HepG2 (cell line): ENCODE measurements at regions not wholly inside any gene's neighbourhood (a gene's known extent, or its start where the extent isn't known, plus 50 kb on each side); places are given as distances from the start of the nearest gene placed in this dataset.

Source experiments
- ADNP ChIP-seq: sonication (generic); formaldehyde crosslinking; IDR thresholded peaks from 2 replicates; pipeline ENCODE4 v1.4.0; 2020; ENCODE audit warnings: missing genetic modification reagents
- BCL6 ChIP-seq: IDR thresholded peaks from 2 replicates; pipeline ENCODE4 v1.6.1; 2016; ENCODE audit warnings: missing genetic modification reagents, missing compliant biosample characterization
- CREB1 ChIP-seq, 2 experiments: fragments of 450-650 bp in 1 of 2; IDR thresholded peaks; 2 replicates each; pipeline ENCODE4 v1.6.1; 2016 to 2017; ENCODE audit warnings: control low read depth in 1 of 2, mild to moderate bottlenecking in 1 of 2, missing compliant biosample characterization in 1 of 2, missing genetic modification characterization in 1 of 2
- DDIT3 ChIP-seq: sonication (generic); formaldehyde crosslinking; IDR thresholded peaks from 2 replicates; pipeline ENCODE4 v1.4.0; 2020; ENCODE audit warnings: mild to moderate bottlenecking, missing genetic modification reagents
- DPF2 ChIP-seq: sonication (generic); formaldehyde crosslinking; IDR thresholded peaks from 2 replicates; pipeline ENCODE4 v1.4.0; 2020; ENCODE audit warnings: mild to moderate bottlenecking, low read depth, missing genetic modification reagents, borderline replicate concordance
- DZIP1 ChIP-seq: sonication (generic); formaldehyde crosslinking; IDR thresholded peaks from 2 replicates; pipeline ENCODE4 v1.5.0; 2020; ENCODE audit warnings: mild to moderate bottlenecking, missing genetic modification reagents
- EHMT2 ChIP-seq: fragments of 200-600 bp; sonication (generic); IDR thresholded peaks from 2 replicates; pipeline ENCODE4 v1.7.0; 2017; ENCODE audit warnings: antibody characterized with exemption, low read depth, low read length, borderline replicate concordance
- FOXJ3 ChIP-seq: sonication (generic); formaldehyde crosslinking; IDR thresholded peaks from 2 replicates; pipeline ENCODE4 v1.4.0; 2020; ENCODE audit warnings: missing genetic modification reagents, mild to moderate bottlenecking, borderline replicate concordance
- FOXM1 ChIP-seq: sonication (generic); formaldehyde crosslinking; IDR thresholded peaks from 2 replicates; pipeline ENCODE4 v1.5.0; 2020; ENCODE audit warnings: missing genetic modification reagents
- GTF3A ChIP-seq: sonication (generic); formaldehyde crosslinking; conservative IDR thresholded peaks from 2 replicates; pipeline ENCODE4 v1.4.0; 2020; ENCODE audit warnings: mild to moderate bottlenecking, missing genetic modification reagents
- MED8 ChIP-seq: sonication (generic); formaldehyde crosslinking; IDR thresholded peaks from 2 replicates; pipeline ENCODE4 v1.8.1; 2023; ENCODE audit warnings: mild to moderate bottlenecking, missing genetic modification reagents; ENCODE audit not compliant: insufficient replicate concordance
- MIER3 ChIP-seq: IDR thresholded peaks from 2 replicates; pipeline ENCODE4 v1.6.1; 2016; ENCODE audit warnings: missing compliant biosample characterization, borderline replicate concordance
- MXD1 ChIP-seq: sonication (generic); formaldehyde crosslinking; IDR thresholded peaks from 2 replicates; pipeline ENCODE4 v1.4.0; 2020; ENCODE audit warnings: mild to moderate bottlenecking, missing genetic modification reagents
- NFRKB ChIP-seq: fragments of 450-650 bp; IDR thresholded peaks from 2 replicates; pipeline ENCODE4 v1.6.1; 2017
- POGZ ChIP-seq: sonication (generic); formaldehyde crosslinking; IDR thresholded peaks from 2 replicates; pipeline ENCODE4 v1.4.0; 2020; ENCODE audit warnings: mild to moderate bottlenecking, missing genetic modification reagents
- SP2 ChIP-seq: sonication (generic); formaldehyde crosslinking; IDR thresholded peaks from 2 replicates; pipeline ENCODE4 v1.5.1; 2020; ENCODE audit warnings: mild to moderate bottlenecking, missing genetic modification reagents
- THAP11 ChIP-seq: IDR thresholded peaks from 2 replicates; pipeline ENCODE4 v1.6.1; 2016; ENCODE audit warnings: missing biosample characterization, missing genetic modification reagents
- ZNF12 ChIP-seq: sonication (generic); formaldehyde crosslinking; IDR thresholded peaks from 2 replicates; pipeline ENCODE4 v1.5.0; 2020; ENCODE audit warnings: missing genetic modification reagents
- ZNF543 ChIP-seq: sonication (generic); formaldehyde crosslinking; IDR thresholded peaks from 2 replicates; pipeline ENCODE4 v1.4.0; 2020; ENCODE audit warnings: mild to moderate bottlenecking, missing genetic modification reagents
- ZNF556 ChIP-seq: sonication (generic); formaldehyde crosslinking; IDR thresholded peaks from 2 replicates; pipeline ENCODE4 v1.4.0; 2020; ENCODE audit warnings: mild to moderate bottlenecking, missing genetic modification reagents, borderline replicate concordance
- ZNF557 ChIP-seq: sonication (generic); formaldehyde crosslinking; IDR thresholded peaks from 2 replicates; pipeline ENCODE4 v1.4.0; 2020; ENCODE audit warnings: missing genetic modification reagents
- ZNF619 ChIP-seq: sonication (generic); formaldehyde crosslinking; IDR thresholded peaks from 2 replicates; pipeline ENCODE4 v1.4.0; 2020; ENCODE audit warnings: mild to moderate bottlenecking, missing genetic modification reagents
- ZNF703 ChIP-seq: sonication (generic); formaldehyde crosslinking; IDR thresholded peaks from 2 replicates; pipeline ENCODE4 v1.5.1; 2020; ENCODE audit warnings: missing genetic modification reagents, mild to moderate bottlenecking, moderate library complexity, borderline replicate concordance
- TF ChIP-seq, protein P1 (sequence below): sonication (generic); formaldehyde crosslinking; IDR thresholded peaks from 2 replicates; pipeline ENCODE4 v1.4.0; 2020; ENCODE audit warnings: missing genetic modification reagents, borderline replicate concordance

GRCh38 chr2:234676109-234676782 lies 179.4 kb upstream of the ARL4C start (continued):
- TF ChIP-seq, protein P1, sequence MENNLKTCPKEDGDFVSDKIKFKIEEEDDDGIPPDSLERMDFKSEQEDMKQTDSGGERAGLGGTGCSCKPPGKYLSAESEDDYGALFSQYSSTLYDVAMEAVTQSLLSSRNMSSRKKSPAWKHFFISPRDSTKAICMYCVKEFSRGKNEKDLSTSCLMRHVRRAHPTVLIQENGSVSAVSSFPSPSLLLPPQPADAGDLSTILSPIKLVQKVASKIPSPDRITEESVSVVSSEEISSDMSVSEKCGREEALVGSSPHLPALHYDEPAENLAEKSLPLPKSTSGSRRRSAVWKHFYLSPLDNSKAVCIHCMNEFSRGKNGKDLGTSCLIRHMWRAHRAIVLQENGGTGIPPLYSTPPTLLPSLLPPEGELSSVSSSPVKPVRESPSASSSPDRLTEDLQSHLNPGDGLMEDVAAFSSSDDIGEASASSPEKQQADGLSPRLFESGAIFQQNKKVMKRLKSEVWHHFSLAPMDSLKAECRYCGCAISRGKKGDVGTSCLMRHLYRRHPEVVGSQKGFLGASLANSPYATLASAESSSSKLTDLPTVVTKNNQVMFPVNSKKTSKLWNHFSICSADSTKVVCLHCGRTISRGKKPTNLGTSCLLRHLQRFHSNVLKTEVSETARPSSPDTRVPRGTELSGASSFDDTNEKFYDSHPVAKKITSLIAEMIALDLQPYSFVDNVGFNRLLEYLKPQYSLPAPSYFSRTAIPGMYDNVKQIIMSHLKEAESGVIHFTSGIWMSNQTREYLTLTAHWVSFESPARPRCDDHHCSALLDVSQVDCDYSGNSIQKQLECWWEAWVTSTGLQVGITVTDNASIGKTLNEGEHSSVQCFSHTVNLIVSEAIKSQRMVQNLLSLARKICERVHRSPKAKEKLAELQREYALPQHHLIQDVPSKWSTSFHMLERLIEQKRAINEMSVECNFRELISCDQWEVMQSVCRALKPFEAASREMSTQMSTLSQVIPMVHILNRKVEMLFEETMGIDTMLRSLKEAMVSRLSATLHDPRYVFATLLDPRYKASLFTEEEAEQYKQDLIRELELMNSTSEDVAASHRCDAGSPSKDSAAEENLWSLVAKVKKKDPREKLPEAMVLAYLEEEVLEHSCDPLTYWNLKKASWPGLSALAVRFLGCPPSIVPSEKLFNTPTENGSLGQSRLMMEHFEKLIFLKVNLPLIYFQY (CRISPR knock-in tag) = no peak
- no peak for TF ChIP-seq CREB1 (IDR thresholded peaks at IDR 0.05)
- peak; percentile 78 for TF ChIP-seq CREB1 (CRISPR knock-in tag; IDR thresholded peaks at IDR 0.05)
- TF ChIP-seq THAP11 (CRISPR knock-in tag) = peak; percentile 76
- peak; percentile 75; the same call in 1 of the 2 replicates for TF ChIP-seq MIER3 (CRISPR knock-in tag)
- no peak for TF ChIP-seq MXD1 (CRISPR knock-in tag)
- peak; percentile 67 for TF ChIP-seq POGZ (CRISPR knock-in tag)
- no peak; the same call in 1 of the 2 replicates for TF ChIP-seq EHMT2
- TF ChIP-seq DDIT3 (CRISPR knock-in tag) = no peak
- 0 out of 2 replicates have a peak, but pooled peaks have one; percentile 56 for TF ChIP-seq ZNF543
- no peak for TF ChIP-seq GTF3A
- TF ChIP-seq ZNF557 (CRISPR knock-in tag) = 0 out of 2 replicates have a peak, but pooled peaks have one; percentile 51
- TF ChIP-seq ZNF619 (CRISPR knock-in tag) = no peak
- peak; percentile 89; the same call in 1 of the 2 replicates for TF ChIP-seq FOXJ3 (CRISPR knock-in tag)
- TF ChIP-seq SP2 (CRISPR knock-in tag) = no peak
- no peak for TF ChIP-seq NFRKB
- peak; percentile 49; the same call in 1 of the 2 replicates for TF ChIP-seq ADNP (CRISPR knock-in tag)
- TF ChIP-seq DZIP1 (CRISPR knock-in tag) = no peak
- TF ChIP-seq DPF2 (CRISPR knock-in tag) = peak; percentile 65; the same call in 1 of the 2 replicates
- TF ChIP-seq ZNF12 = peak; percentile 31; the same call in 1 of the 2 replicates
- peak; percentile 63; the same call in 1 of the 2 replicates for TF ChIP-seq ZNF556 (CRISPR knock-in tag)
- 0 out of 2 replicates have a peak, but pooled peaks have one; percentile 49 for TF ChIP-seq ZNF703
- TF ChIP-seq BCL6 (CRISPR knock-in tag) = peak; percentile 74
- TF ChIP-seq MED8 = peak; percentile 17
- TF ChIP-seq FOXM1 (CRISPR knock-in tag) = no peak
